ENCODE measurements at regions not wholly inside any gene's neighbourhood (a gene's known extent, or its start where the extent isn't known, plus 50 kb on each side); places are given as distances from the start of the nearest gene placed in this dataset.

GRCh38 chr7:85719981-85720953 is 533.4 kb upstream of the SEMA3D start:
- Histone ChIP-seq H3K9ac (ENCODE audit: low read length) (no peak overlapping the region), H3K4me3 (ENCODE audit: low read depth, low read length, poor library complexity, severe bottlenecking) (no peak overlapping the region), H3K4me2 (ENCODE audit: low read length) (no peak overlapping the region), H4K20me1 (ENCODE audit: insufficient read depth, low read length) (no peaks in the 10 kb centered on the region), H3K4me1 (ENCODE audit: insufficient read depth, low read length, severe bottlenecking) (no peaks in the 10 kb centered on the region), H3K27me3 (ENCODE audit: insufficient read depth, low read length) (no peaks in the 10 kb centered on the region), H3K9me3 (ENCODE audit: low read length) (no peaks in the 10 kb centered on the region), H3K36me3 (ENCODE audit: insufficient read depth, low read length) (no peaks in the 10 kb centered on the region), H3K27ac (ENCODE audit: low read depth, low read length, poor library complexity, severe bottlenecking) (no peak overlapping the region), H2AFZ (ENCODE audit: low read length) (no peak overlapping the region), H3K79me2 (ENCODE audit: insufficient read depth, low read length) (no peaks in the 10 kb centered on the region), H3K9me2 (ENCODE audit: low read depth, low read length) (peaks cover 3% of the 10 kb centered on the region; the same call in 1 of the 2 replicates), H3F3A (ENCODE audit: insufficient read depth, low read length) (no peaks in the 10 kb centered on the region)
- TF ChIP-seq CTCF (IDR thresholded peaks at IDR 0.05; ENCODE audit: low read length), result no peak

- no peaks in the 10 kb centered on the region for H3K79me2 ChIP-seq (ENCODE audit: insufficient read depth, low read length)
- H3K36me3 ChIP-seq (ENCODE audit: insufficient read depth, low read length), result no peaks in the 10 kb centered on the region
- H3K4me3 ChIP-seq (ENCODE audit: low read depth, low read length, poor library complexity, severe bottlenecking), result no peak overlapping the region
- no peak overlapping the region for H3K9ac ChIP-seq (ENCODE audit: low read length)
- H3K9me3 ChIP-seq (ENCODE audit: low read length), result no peaks in the 10 kb centered on the region
- no peak overlapping the region for H3K4me2 ChIP-seq (ENCODE audit: low read length)
- H4K20me1 ChIP-seq (ENCODE audit: insufficient read depth, low read length), result no peaks in the 10 kb centered on the region
- H3F3A ChIP-seq (ENCODE audit: insufficient read depth, low read length), result no peaks in the 10 kb centered on the region
- H3K9me2 ChIP-seq (ENCODE audit: low read depth, low read length), result peaks cover 3% of the 10 kb centered on the region; the same call in 1 of the 2 replicates
- no peaks in the 10 kb centered on the region for H3K27me3 ChIP-seq (ENCODE audit: insufficient read depth, low read length)
- no peak overlapping the region for H2AFZ ChIP-seq (ENCODE audit: low read length)
- H3K4me1 ChIP-seq (ENCODE audit: insufficient read depth, low read length, severe bottlenecking), result no peaks in the 10 kb centered on the region
- TF ChIP-seq EZH2 (IDR thresholded peaks at IDR 0.05; ENCODE audit: borderline replicate concordance, low read length), result no peak
- TF ChIP-seq CTCF (IDR thresholded peaks at IDR 0.05; ENCODE audit: low read length), result no peak
- H3K27ac ChIP-seq (ENCODE audit: low read depth, low read length, poor library complexity, severe bottlenecking), result no peak overlapping the region
Observed at GRCh38 chr7:85716353-85716752, 529.5 kb upstream of the SEMA3D start.

GRCh38 chr7:85714951-85715350 is 528.1 kb upstream of the SEMA3D start:
- Histone ChIP-seq H3K36me3 (ENCODE audit: insufficient read depth, low read length) (no peaks in the 10 kb centered on the region), H3K9ac (ENCODE audit: low read length) (no peak overlapping the region), H4K20me1 (ENCODE audit: insufficient read depth, low read length) (no peaks in the 10 kb centered on the region), H3K4me1 (ENCODE audit: insufficient read depth, low read length, severe bottlenecking) (no peaks in the 10 kb centered on the region), H3F3A (ENCODE audit: insufficient read depth, low read length) (no peaks in the 10 kb centered on the region), H3K9me3 (ENCODE audit: low read length) (no peaks in the 10 kb centered on the region), H3K27me3 (ENCODE audit: insufficient read depth, low read length) (no peaks in the 10 kb centered on the region), H3K4me3 (ENCODE audit: low read depth, low read length, poor library complexity, severe bottlenecking) (no peak overlapping the region), H3K27ac (ENCODE audit: low read depth, low read length, poor library complexity, severe bottlenecking) (no peak overlapping the region), H2AFZ (ENCODE audit: low read length) (no peak overlapping the region), H3K4me2 (ENCODE audit: low read length) (no peak overlapping the region), H3K9me2 (ENCODE audit: low read depth, low read length) (peaks cover 3% of the 10 kb centered on the region; the same call in 1 of the 2 replicates), H3K79me2 (ENCODE audit: insufficient read depth, low read length) (no peaks in the 10 kb centered on the region)
- TF ChIP-seq EZH2 (IDR thresholded peaks at IDR 0.05; ENCODE audit: borderline replicate concordance, low read length) (no peak), CTCF (IDR thresholded peaks at IDR 0.05; ENCODE audit: low read length) (no peak)

All from OCI-LY1 (cell line).